ENCODE measurements at regions not wholly inside any gene's neighbourhood (a gene's known extent, or its start where the extent isn't known, plus 50 kb on each side); places are given as distances from the start of the nearest gene placed in this dataset.

DNA sequence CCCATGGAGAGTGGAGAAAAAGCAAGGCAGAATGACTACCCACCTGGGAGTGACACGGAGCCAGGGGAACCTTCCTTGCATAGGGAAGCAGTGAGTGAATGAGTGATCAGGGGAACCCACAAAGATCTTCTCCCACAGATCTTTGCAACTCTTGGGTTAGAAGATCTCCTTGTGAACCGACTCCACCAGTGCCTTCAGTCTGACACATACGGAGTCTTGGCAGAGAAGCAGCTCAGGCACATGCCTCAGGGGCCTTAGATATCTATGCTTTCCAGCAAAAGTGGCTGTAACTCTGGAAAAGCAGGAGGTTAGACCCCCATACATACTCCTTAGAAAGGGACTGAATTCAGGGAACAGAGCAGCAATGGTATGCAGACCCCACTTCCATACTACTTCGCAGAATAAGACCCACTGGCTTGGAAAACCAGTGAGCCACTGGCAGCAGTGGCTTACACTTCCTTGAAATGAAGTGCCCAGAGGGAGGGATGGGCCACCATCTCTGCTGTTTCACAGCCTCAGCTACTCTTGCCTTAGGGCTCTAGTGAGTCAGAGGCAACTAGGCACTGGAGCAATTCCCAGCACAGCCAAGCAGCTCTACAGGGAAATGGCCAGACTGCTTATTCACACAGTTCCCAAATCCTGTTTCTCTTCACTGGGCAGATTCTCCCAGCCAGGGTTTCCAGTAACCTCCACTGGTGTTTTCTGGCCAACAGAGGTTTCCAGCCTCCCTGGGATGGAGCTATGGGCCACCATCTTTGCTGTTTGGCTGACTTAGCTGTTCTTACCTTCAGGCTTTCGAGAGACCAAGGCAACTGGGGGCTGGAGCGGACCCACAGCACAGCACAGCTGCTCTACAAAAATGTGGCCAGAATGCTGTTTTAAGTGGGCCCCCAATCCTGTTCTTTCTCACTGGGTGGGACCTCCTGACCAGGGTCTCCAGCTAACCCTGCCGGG is 82.8 kb upstream of the TCEAL2 start:
- H3K36me3 ChIP-seq, result no peaks in the 10 kb centered on the region
- intact Hi-C loops (cut with DNase I), result no loop called here
- no peaks in the 10 kb centered on the region for H3K27me3 ChIP-seq
- H3K27ac ChIP-seq, result no peak overlapping the region
- H3K4me3 ChIP-seq, result no peak overlapping the region
- TF ChIP-seq POLR2A (IDR thresholded peaks at IDR 0.05), result no peak
- TF ChIP-seq POLR2AphosphoS5 (IDR thresholded peaks at IDR 0.05; ENCODE audit: insufficient read depth in 1 of 2, low read depth in 1 of 2), result no peak
- TF ChIP-seq, protein P1, sequence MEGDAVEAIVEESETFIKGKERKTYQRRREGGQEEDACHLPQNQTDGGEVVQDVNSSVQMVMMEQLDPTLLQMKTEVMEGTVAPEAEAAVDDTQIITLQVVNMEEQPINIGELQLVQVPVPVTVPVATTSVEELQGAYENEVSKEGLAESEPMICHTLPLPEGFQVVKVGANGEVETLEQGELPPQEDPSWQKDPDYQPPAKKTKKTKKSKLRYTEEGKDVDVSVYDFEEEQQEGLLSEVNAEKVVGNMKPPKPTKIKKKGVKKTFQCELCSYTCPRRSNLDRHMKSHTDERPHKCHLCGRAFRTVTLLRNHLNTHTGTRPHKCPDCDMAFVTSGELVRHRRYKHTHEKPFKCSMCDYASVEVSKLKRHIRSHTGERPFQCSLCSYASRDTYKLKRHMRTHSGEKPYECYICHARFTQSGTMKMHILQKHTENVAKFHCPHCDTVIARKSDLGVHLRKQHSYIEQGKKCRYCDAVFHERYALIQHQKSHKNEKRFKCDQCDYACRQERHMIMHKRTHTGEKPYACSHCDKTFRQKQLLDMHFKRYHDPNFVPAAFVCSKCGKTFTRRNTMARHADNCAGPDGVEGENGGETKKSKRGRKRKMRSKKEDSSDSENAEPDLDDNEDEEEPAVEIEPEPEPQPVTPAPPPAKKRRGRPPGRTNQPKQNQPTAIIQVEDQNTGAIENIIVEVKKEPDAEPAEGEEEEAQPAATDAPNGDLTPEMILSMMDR (IDR thresholded peaks at IDR 0.05), result no peak
- no peaks in the 10 kb centered on the region for H3K4me1 ChIP-seq
- H3K9me3 ChIP-seq, result no peaks in the 10 kb centered on the region
- DNase-seq (ENCODE audit: extremely low spot score in 2 of 2), result no peak

DNA sequence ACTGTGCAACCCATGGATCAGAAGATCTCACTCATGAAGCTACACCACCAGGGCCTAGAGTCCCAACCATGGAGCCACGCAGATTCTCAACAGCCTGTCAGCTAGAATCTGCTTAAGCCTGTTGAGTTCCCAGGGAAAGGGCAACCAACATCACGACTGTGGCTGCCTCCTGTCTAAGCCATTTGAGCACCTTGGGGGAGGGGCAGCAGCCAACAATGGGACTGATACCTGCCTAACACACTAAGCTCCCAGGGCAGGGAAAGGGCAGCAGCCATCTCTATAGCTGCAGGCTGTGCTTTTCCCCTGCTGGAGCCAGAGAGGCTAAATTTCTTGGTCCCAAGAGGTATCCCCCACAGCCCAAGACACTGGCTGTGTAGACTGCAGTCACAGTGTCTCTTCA is 96.5 kb upstream of the TCEAL2 start:
- intact Hi-C loops (cut with DNase I), result no loop called here

DNA sequence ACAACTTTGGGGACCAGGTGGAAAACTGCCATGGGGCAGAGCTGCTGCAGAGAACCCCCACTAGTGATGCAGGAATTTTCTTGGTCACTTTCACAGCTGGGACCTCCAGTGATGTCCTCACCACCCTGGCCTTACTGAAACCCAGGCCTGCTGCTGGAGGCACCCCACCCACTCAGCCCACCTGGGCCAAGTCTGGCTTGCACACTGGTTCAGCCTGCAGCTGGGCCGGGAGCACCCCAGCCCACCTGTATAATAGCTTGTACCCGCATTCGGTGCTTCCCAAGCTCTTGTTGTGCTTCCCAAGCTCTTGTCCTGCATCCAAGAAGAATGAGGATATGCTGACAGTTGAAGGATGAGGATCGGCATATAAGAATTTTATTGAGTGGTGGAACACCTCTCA is 86.4 kb upstream of the ZMAT1 start:
- DNase-seq (ENCODE audit: extremely low spot score in 2 of 2), result no peak
- no peaks in the 10 kb centered on the region for H3K9me3 ChIP-seq
- H3K27me3 ChIP-seq, result no peaks in the 10 kb centered on the region
- intact Hi-C loops (cut with DNase I), result no loop called here
- no peaks in the 10 kb centered on the region for H3K36me3 ChIP-seq
- no peak overlapping the region for H3K4me3 ChIP-seq
- no peak overlapping the region for H3K27ac ChIP-seq
- TF ChIP-seq POLR2AphosphoS5 (IDR thresholded peaks at IDR 0.05; ENCODE audit: insufficient read depth in 1 of 2, low read depth in 1 of 2), result no peak
- TF ChIP-seq, protein P1 (IDR thresholded peaks at IDR 0.05), result no peak
- TF ChIP-seq POLR2A (IDR thresholded peaks at IDR 0.05), result no peak
- no peaks in the 10 kb centered on the region for H3K4me1 ChIP-seq

More for the DNA sequence above, 96.5 kb upstream of the TCEAL2 start:
- Histone ChIP-seq H3K27ac (no peak overlapping the region), H3K4me1 (no peaks in the 10 kb centered on the region), H3K9me3 (no peaks in the 10 kb centered on the region), H3K36me3 (no peaks in the 10 kb centered on the region), H3K4me3 (no peak overlapping the region), H3K27me3 (no peaks in the 10 kb centered on the region)
- DNase-seq (ENCODE audit: extremely low spot score in 2 of 2), result no peak
- TF ChIP-seq POLR2AphosphoS5 (IDR thresholded peaks at IDR 0.05; ENCODE audit: insufficient read depth in 1 of 2, low read depth in 1 of 2) (no peak), POLR2A (IDR thresholded peaks at IDR 0.05) (no peak)
- TF ChIP-seq, protein P1 (IDR thresholded peaks at IDR 0.05), result no peak

DNA sequence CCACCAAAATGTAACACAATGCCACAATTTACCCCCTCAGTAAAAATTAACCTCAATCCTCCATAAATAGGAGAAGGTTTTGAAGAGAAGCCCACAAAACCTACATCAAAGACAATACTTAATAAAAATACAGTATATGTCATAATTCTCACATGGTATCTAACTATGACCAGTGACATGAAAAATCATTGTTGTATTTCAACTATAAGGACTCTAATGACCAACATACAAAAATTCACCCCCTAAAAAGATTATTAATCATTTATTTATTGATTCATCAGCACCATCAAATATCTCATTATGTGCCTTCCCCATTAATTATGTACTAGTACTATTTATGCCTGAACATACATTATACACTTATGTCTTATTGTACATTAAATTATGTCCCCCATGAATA is 77.1 kb upstream of the ZMAT1 start:
- H3K27ac ChIP-seq, result no peak overlapping the region
- H3K9me3 ChIP-seq, result no peaks in the 10 kb centered on the region
- H3K4me1 ChIP-seq, result no peaks in the 10 kb centered on the region
- H3K27me3 ChIP-seq, result no peaks in the 10 kb centered on the region
- H3K36me3 ChIP-seq, result no peaks in the 10 kb centered on the region
- no peak overlapping the region for H3K4me3 ChIP-seq
- TF ChIP-seq, protein P1 (IDR thresholded peaks at IDR 0.05), result no peak
- TF ChIP-seq POLR2AphosphoS5 (IDR thresholded peaks at IDR 0.05; ENCODE audit: insufficient read depth in 1 of 2, low read depth in 1 of 2) (no peak), POLR2A (IDR thresholded peaks at IDR 0.05) (no peak)
- no peak for DNase-seq (ENCODE audit: extremely low spot score in 2 of 2)
- intact Hi-C loops (cut with DNase I), result no loop called here

All from vagina (tissue), 2 donors.